ENCODE measurements at regions not wholly inside any gene's neighbourhood (a gene's known extent, or its start where the extent isn't known, plus 50 kb on each side); places are given as distances from the start of the nearest gene placed in this dataset.

GRCh38 chr1:235009561-235010306 lies 118.9 kb downstream of the TOMM20 start:
- no peak for DNase-seq

DNA sequence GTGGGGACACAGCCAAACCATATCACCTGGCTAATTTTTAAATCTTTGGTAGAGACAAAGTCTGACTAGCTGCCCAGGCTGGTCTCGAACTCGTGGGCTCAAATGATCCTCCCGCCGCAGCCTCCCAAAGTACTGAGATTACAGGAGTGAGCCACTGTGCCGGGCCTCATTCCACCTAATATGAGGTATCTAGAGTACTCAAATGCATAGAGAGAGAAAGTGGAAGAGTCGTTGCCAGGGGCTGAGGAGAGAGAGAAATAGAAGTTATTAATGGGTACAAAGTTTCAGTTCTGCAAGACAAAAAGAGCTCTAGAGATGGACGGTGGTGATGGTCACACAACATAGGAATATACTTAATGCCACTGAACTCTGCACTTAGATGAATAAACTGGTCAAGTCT lies 119.6 kb downstream of the TOMM20 start:
- no peak for DNase-seq

- no peak for DNase-seq
These were observed 120.4 kb downstream of the TOMM20 start for GRCh38 chr1:235008239-235008638.

GRCh38 chr1:235006816-235007215 lies 121.8 kb downstream of the TOMM20 start:
- no peak for DNase-seq

- DNase-seq, result no peak
These were observed 122.4 kb downstream of the TOMM20 start for GRCh38 chr1:235006132-235006721.

GRCh38 chr1:235004840-235005391 lies 123.7 kb downstream of the TOMM20 start:
- no peak for DNase-seq

DNA sequence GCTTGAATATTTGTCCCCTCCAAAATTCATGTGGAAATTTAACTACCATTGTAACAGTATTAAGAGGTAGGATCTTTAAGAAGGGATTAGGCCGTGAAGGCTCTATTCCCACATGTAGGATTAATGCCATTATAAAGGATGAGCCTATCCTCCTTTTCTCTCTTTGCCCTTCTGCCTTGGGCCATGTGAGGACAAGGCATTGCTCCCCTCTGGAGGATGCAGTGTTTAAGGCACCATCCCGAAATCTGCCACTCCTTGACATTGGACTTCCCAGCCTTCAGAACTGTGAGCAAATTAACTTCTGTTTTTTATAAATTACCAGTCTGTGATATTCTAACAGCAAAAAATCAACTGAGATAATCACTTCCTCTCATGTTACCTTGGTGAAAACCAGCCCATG lies 124.4 kb downstream of the TOMM20 start:
- DNase-seq, result no peak

DNA sequence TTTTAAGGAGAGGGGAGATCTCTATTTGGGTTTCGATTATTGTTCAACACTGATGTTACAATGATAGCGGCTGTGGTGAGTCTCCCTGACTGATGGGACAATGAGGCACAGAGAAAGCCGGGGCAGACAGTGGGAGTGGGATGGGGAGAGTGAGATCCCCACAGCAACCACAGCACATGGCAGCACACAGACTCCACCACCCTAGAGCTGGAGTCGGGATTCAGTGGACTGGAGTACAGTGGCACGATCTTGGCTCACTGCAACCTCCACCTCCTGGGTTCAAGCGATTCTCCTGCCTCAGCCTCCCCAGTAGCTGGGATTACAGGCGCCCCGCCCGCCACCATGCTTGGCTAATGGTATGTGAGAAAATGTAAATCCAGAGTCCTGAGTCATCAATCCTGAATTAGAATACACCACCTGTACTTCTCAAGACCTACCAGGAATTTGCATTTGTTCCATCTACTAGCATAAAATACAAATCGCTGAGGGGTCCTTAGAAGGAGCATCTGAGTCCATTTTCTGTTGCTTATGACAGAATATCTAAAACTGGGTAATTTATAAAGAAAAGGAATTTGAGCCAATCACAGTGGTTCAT lies 125.8 kb downstream of the TOMM20 start:
- DNase-seq, result no peak

GRCh38 chr1:234999513-234999940 lies 129.1 kb downstream of the TOMM20 start:
- DNase-seq, result no peak

DNA sequence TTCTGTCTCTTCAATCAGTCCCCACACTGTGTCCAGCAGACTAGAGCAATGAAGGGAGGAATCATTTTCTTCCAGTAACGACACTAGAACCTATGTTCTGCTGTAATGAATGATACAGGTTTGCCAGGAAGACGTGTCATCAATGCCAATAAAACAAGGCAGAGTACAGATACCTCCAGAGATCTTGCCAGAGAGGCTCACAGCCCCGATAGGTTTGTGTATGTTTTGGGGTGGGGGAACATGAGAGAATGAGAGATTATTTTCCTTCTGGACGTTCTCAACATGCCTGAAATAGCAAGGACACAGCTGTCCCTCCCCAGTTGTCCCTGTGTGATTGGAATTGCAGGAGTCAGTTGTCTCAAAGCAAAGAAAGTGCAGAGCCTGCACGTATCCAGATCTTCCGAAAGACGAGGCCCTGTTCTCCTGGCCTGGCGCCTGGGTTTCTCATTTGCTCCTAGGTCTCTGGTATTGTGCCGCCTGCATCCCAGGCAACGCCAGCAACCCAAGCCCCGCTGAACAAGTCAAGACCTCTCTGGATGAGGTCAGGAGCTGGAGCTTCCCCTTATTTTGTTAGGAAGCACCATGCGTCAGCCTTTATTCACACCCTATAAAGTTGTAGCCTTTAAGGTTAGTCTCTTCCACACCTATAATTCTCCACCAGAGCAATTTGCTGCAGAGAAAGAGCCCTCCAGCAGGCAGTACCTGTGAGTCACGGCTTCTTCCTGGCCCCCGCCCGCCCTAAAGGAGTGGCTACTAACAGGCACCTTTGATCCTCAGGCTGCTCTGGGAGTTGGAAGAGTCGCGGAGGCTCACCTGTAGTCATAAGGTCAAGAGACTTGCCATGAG lies 130.5 kb downstream of the TOMM20 start:
- DNase-seq, result no peak

- peak; percentile 98 for DNase-seq
These were observed 131.3 kb downstream of the TOMM20 start for GRCh38 chr1:234997201-234997895.

DNA sequence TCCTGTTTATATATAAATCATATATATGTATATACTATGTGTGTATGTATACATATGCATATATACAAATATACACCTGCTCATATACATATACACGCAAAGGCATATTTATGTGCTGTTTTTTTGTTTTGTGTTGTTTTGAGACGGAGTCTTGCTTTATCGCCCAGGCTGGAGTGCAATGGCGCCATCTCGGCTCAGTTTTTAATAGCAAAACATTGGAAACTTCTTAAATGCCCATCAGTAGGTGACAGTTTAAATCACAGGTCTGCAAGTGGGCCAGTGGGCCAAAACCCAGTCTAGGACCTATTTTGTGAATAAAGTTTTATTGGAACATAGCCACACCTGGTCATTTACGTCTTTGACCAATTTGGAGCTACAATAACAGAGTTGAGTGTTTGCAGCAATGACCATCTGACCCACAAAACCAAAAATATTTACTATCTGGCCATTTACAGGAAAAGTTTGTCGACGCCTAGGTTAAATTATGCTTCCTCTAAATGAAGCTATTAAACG lies 132.3 kb downstream of the TOMM20 start:
- DNase-seq, result no peak

GRCh38 chr1:234994436-234995295 lies 134.0 kb downstream of the TOMM20 start:
- DNase-seq, result no peak

GRCh38 chr1:234992065-234992464 lies 136.6 kb downstream of the TOMM20 start:
- no peak for DNase-seq

GRCh38 chr1:234990874-234991801 lies 137.5 kb downstream of the TOMM20 start:
- no peak for DNase-seq

DNA sequence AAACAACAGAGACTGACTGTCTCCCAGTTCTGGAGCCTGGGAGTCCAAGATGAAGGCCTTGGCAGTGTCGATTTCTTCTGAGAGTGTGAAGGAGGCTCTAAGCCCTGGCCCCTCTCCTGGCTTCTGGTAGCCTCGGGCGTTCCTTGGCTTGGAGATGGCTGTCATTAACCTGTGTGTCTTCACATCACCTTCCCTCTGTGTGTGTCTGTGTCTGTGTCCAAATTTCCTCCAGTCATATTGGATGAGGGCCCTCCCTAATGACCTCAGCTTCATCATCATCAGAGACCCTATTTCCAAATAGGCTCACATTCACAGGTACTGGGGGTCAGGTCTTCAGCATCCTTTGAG lies 138.3 kb downstream of the TOMM20 start:
- no peak for DNase-seq

GRCh38 chr1:234989479-234990327 lies 138.9 kb downstream of the TOMM20 start:
- no peak for DNase-seq

DNA sequence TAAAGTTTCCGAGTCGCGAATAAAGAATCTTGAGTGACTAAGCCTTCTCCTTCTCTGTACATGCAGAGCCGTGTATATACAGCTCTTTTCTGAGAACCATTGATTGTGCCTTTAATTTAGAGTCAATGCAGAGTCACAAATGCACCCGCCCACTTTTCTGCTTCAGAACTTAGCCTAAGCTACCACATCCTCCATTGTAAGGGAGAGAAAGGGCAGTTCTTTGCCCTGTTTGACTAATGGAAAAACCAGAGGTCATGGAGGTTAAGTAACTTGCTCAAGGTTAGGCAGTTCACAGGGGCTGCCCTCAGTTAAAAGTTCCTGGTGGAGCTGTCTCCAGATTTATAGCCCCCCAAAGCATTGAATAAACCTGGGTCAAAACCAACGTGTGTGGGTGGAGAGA lies 139.6 kb downstream of the TOMM20 start:
- DNase-seq, result no peak

DNA sequence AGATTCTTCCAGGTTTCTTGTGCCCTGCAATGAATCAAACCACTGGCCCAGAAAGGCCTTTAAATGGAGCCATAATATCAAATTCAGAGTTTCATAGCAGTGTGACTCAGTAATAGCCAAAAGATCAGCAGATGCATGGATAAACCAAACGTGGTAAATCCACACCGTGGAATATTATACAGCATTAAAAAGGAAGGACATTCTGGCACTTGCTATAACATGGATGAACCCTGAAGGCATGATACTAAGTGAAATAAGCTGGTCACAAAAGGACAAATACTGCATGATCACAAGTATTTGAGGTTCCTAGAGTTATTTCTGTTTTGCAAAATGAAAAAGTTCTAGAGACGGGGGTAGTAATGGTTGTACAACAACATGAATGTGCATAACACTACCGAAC lies 140.1 kb downstream of the TOMM20 start:
- no peak for DNase-seq
